Endometrium (tissue), 2 donors: ENCODE measurements at regions not wholly inside any gene's neighbourhood (a gene's known extent, or its start where the extent isn't known, plus 50 kb on each side); places are given as distances from the start of the nearest gene placed in this dataset.

Experiments used
- FAIRE-seq: peaks from 2 replicates; lab custom pipeline; 2012; peaks lifted over from hg19 to GRCh38; lab: Jason Lieb, UNC
- donor health status: control.
- donor health status: control.

- FAIRE-seq = no peak
Observed at GRCh38 chr2:13884291-13884976, 748.1 kb upstream of the LRATD1 start.

- no peak for FAIRE-seq
Observed at GRCh38 chr2:13901526-13901925, 731.0 kb upstream of the LRATD1 start.

- FAIRE-seq = no peak
Observed at GRCh38 chr2:13905831-13906230, 726.7 kb upstream of the LRATD1 start.

- no peak for FAIRE-seq
Observed at GRCh38 chr2:13916066-13916465, 716.5 kb upstream of the LRATD1 start.

GRCh38 chr2:13917958-13918357, 714.6 kb upstream of the LRATD1 start:
- FAIRE-seq = no peak

GRCh38 chr2:13919981-13920382, 712.5 kb upstream of the LRATD1 start:
- FAIRE-seq = no peak

GRCh38 chr2:13921245-13921644, 711.3 kb upstream of the LRATD1 start:
- FAIRE-seq = no peak

- no peak for FAIRE-seq
Observed at GRCh38 chr2:13923823-13924222, 708.7 kb upstream of the LRATD1 start.

- FAIRE-seq = no peak
Observed at GRCh38 chr2:13942111-13942510, 690.4 kb upstream of the LRATD1 start.

GRCh38 chr2:13950761-13951160, 681.8 kb upstream of the LRATD1 start:
- FAIRE-seq = no peak

- FAIRE-seq = no peak
Observed at GRCh38 chr2:13968811-13969210, 663.7 kb upstream of the LRATD1 start.

GRCh38 chr2:13986119-13986720, 646.3 kb upstream of the LRATD1 start:
- FAIRE-seq = no peak

- no peak for FAIRE-seq
Observed at GRCh38 chr2:13996527-13996926, 636.0 kb upstream of the LRATD1 start.

GRCh38 chr2:14011190-14011589, 621.3 kb upstream of the LRATD1 start:
- no peak for FAIRE-seq

- no peak for FAIRE-seq
Observed at GRCh38 chr2:14015113-14015630, 617.3 kb upstream of the LRATD1 start.

- FAIRE-seq = no peak
Observed at GRCh38 chr2:14016289-14016955, 616.1 kb upstream of the LRATD1 start.

- no peak for FAIRE-seq
Observed at GRCh38 chr2:14018620-14019019, 613.9 kb upstream of the LRATD1 start.

- FAIRE-seq = no peak
Observed at GRCh38 chr2:14023558-14023957, 609.0 kb upstream of the LRATD1 start.

- FAIRE-seq = no peak
Observed at GRCh38 chr2:14039134-14039533, 593.4 kb upstream of the LRATD1 start.

GRCh38 chr2:14047491-14047890, 585.0 kb upstream of the LRATD1 start:
- no peak for FAIRE-seq

- FAIRE-seq = no peak
Observed at GRCh38 chr2:14051401-14051800, 581.1 kb upstream of the LRATD1 start.

- no peak for FAIRE-seq
Observed at GRCh38 chr2:14053105-14053504, 579.4 kb upstream of the LRATD1 start.

- no peak for FAIRE-seq
Observed at GRCh38 chr2:14064346-14064745, 568.2 kb upstream of the LRATD1 start.
